Loucy (cell line): ENCODE measurements at regions not wholly inside any gene's neighbourhood (a gene's known extent, or its start where the extent isn't known, plus 50 kb on each side); places are given as distances from the start of the nearest gene placed in this dataset.

Experiments used
- EZH2phosphoT487 ChIP-seq: fragments of 200-600 bp; IDR thresholded peaks from 2 replicates; pipeline ENCODE4 v1.6.1; 2018; ENCODE audit warnings: antibody characterized with exemption, mild to moderate bottlenecking, moderate library complexity, borderline replicate concordance
- TF ChIP-seq, protein P1 (sequence below): fragments of 200-600 bp; sonication (generic); conservative IDR thresholded peaks from 2 replicates; pipeline ENCODE4 v1.5.1; 2014; ENCODE audit warnings: mild to moderate bottlenecking, antibody characterized with exemption, low read length

DNA sequence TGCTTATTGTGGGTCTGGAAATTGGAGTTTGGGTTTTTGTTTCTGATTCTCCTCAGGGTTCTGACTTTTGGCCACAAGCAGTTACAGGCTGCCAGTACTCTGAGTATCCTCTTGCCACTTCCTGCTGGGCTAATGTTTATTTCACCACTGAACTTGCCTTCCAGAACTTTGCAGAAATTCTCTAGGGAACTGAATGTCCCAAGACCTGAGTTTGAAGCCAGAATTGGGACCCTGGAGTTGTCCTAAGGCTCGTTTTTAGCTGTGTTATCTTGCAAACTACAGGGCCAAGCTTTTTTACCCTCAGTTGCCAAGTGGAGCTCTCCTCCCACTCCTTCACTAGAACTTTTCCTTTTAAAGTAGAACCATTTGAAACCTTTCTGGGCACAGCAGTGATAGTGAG lies 89.9 kb downstream of the FAT3 start:
- TF ChIP-seq, protein P1, sequence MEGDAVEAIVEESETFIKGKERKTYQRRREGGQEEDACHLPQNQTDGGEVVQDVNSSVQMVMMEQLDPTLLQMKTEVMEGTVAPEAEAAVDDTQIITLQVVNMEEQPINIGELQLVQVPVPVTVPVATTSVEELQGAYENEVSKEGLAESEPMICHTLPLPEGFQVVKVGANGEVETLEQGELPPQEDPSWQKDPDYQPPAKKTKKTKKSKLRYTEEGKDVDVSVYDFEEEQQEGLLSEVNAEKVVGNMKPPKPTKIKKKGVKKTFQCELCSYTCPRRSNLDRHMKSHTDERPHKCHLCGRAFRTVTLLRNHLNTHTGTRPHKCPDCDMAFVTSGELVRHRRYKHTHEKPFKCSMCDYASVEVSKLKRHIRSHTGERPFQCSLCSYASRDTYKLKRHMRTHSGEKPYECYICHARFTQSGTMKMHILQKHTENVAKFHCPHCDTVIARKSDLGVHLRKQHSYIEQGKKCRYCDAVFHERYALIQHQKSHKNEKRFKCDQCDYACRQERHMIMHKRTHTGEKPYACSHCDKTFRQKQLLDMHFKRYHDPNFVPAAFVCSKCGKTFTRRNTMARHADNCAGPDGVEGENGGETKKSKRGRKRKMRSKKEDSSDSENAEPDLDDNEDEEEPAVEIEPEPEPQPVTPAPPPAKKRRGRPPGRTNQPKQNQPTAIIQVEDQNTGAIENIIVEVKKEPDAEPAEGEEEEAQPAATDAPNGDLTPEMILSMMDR, result no peak
- TF ChIP-seq EZH2phosphoT487, result no peak
